Spinal cord (tissue), 9 donors: ENCODE measurements at regions not wholly inside any gene's neighbourhood (a gene's known extent, or its start where the extent isn't known, plus 50 kb on each side); places are given as distances from the start of the nearest gene placed in this dataset.

ENCODE experiments used
- DNase-seq, 6 donors: peaks; one replicate each; pipeline versions ENCODE4 v3.0.0 to v3.0.0-alpha.2; 2013 to 2015; ENCODE audit warnings: low spot score in 6 of 6, low read depth in 4 of 6
- H3K27ac ChIP-seq: one replicate; pipeline ENCODE4 v1.5.1; 2013; ENCODE audit warnings: low read depth, low read length, control low read depth
- H3K27me3 ChIP-seq: one replicate; pipeline ENCODE4 v1.6.1; 2013; ENCODE audit warnings: low read length; ENCODE audit not compliant: control insufficient read depth, insufficient read depth
- H3K36me3 ChIP-seq: one replicate; pipeline ENCODE4 v1.6.1; 2013; ENCODE audit warnings: low read length; ENCODE audit not compliant: control insufficient read depth, insufficient read depth
- H3K4me1 ChIP-seq: one replicate; pipeline ENCODE4 v1.6.1; 2013; ENCODE audit warnings: low read length; ENCODE audit not compliant: control insufficient read depth, insufficient read depth
- H3K4me3 ChIP-seq: one replicate; pipeline ENCODE4 v1.5.1; 2013; ENCODE audit warnings: low read depth, low read length, control low read depth
- H3K9me3 ChIP-seq: one replicate; pipeline ENCODE4 v1.6.1; 2013; ENCODE audit warnings: low read length; ENCODE audit not compliant: control insufficient read depth, insufficient read depth
- WGBS: methylation state at CpG from one replicate; pipeline ENCODE4 v1.1.5; 2013; ENCODE audit warnings: missing lambda C conversion rate; ENCODE audit not compliant: insufficient coverage; 5-methylcytosine and 5-hydroxymethylcytosine counted together
- donor health status: healthy.

DNA sequence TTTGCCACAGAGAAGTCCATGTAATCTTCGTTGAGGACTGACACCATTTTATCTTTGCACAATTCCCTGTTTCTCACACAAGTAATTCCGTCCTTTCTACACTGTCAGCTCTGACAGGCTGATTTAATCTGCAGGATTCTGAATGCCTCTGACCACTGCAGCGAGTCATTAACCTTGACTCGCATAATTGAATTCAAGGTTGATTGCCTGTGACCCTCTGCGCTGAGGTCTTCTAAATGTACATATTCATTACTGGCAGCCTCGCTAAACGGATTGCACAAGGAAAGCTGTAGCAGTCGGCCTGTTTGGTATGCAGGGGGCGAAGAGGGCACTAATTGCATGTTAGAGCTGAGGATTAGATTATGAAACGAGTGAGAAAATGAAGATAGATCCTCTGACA, 147.8 kb downstream of the SHOX2 start:
- Histone ChIP-seq H3K36me3 (no peaks in the 10 kb centered on the region), H3K4me1 (no peaks in the 10 kb centered on the region), H3K27ac (no peak overlapping the region), H3K4me3 (no peak overlapping the region), H3K9me3 (no peaks in the 10 kb centered on the region), H3K27me3 (no peaks in the 10 kb centered on the region)
- WGBS, result 15% methylated on average over 9 of the region's 10 CpGs
- peak in 2 of 6 donors; percentile 22 to 79 for DNase-seq

DNA sequence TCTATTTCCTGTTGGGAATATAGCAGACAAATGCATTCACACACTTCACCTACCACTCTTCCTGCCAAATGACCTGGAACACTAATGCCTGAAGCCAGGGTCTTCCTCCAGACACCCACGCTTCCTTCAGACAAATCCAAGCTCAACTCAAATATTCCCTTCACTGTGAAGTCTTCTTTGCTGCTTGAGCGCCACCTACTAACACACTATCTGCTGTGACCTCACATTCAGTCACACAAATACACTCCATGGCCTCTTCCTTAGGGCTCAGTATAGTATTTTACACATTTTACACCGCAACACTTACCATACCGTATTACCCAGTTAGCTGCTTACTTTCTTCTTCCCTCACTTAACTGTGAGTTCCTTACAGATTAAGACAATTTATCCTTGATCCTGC, 149.4 kb downstream of the SHOX2 start:
- no peaks in the 10 kb centered on the region for H3K27me3 ChIP-seq
- H3K36me3 ChIP-seq, result no peaks in the 10 kb centered on the region
- no peaks in the 10 kb centered on the region for H3K4me1 ChIP-seq
- WGBS, result 81% methylated on average over 3 of the region's 4 CpGs
- no peak for DNase-seq
- H3K9me3 ChIP-seq, result no peaks in the 10 kb centered on the region
- H3K27ac ChIP-seq, result no peak overlapping the region
- H3K4me3 ChIP-seq, result no peak overlapping the region

DNA sequence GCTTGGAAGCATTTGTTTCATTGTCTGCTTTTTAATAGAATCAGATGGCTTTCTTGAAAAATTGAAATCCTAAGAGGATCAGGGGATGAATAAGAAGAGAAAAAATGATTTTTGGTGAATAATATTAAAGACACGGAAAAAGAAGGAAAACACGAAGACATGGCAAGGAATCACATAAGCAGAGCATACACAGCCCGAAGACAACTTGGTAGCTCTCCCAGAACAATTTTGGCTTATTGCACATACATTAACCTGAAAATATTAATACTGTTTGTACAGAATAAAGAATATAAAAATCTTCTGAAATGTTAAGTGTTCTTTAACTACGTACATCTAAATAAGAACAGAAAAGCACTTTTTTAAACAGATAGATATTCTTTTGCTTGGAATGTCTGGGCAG, 150.0 kb downstream of the SHOX2 start:
- Histone ChIP-seq H3K36me3 (no peaks in the 10 kb centered on the region), H3K27me3 (no peaks in the 10 kb centered on the region), H3K4me1 (no peaks in the 10 kb centered on the region), H3K4me3 (no peak overlapping the region), H3K27ac (no peak overlapping the region), H3K9me3 (no peaks in the 10 kb centered on the region)
- WGBS, result no CpG with 5 or more reads among the region's 4 CpGs
- no peak for DNase-seq

DNA sequence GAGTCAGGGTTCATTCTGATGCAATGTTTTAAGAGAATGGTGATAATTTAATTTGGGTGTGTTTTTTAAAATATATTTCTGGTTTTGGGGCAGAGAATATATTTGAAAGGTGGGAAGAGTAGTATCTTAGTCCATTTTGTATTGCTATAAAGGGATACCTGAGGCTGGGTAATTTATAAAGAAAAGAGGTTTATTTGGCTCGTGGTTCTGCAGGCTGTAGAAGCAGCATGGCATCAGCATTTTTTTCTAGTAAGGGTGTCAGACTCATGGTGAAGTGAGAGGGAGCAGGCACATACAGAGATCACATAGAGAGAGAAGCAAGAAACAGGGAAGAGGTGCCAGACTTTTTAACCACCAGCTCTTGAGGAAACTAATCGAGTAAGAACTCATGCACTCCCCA, 152.7 kb downstream of the SHOX2 start:
- no peaks in the 10 kb centered on the region for H3K9me3 ChIP-seq
- no peak for DNase-seq
- no peak overlapping the region for H3K27ac ChIP-seq
- no peak overlapping the region for H3K4me3 ChIP-seq
- WGBS, result 69% methylated on average over 2 of the region's 2 CpGs
- no peaks in the 10 kb centered on the region for H3K36me3 ChIP-seq
- H3K4me1 ChIP-seq, result no peaks in the 10 kb centered on the region
- no peaks in the 10 kb centered on the region for H3K27me3 ChIP-seq

DNA sequence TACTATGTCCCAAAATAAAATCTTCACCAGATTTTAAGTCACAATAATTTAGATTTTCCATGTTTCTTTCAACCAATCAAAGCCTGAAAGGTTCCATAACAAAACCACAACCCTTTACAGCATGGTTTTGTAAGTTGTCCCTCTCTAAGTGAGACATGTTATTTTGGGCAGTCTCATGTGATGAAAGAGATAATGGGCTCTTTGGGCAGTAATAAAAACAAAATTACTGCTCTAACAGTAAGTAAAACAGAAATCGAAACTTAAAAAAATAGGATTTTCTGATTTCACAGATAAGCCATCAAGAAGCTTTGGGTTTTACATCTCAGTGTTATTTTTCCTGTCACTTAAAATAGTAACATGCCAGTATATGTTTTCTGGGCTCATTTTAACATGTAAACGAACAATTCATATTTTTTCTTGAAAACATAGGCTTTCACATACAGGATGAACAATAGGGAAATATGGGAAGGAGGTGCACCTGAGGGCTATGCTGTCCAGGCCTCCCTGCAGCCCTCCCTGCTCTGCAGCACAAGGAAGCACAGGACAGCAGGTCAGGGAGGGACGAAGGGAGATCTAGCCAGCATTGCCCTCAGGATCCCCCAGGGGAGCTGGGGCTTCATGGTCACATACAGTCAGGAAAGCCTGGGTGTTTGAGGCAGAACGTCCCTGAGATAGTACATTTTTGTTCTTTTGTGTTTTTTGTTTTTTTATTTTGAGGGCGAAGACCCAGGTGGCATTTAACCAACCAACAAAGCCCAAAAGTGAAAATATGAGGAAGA, 157.4 kb downstream of the SHOX2 start:
- H3K27me3 ChIP-seq, result no peaks in the 10 kb centered on the region
- 78% methylated on average over 2 of the region's 5 CpGs for WGBS
- peak in 1 of 6 donors; percentile 1 for DNase-seq
- no peaks in the 10 kb centered on the region for H3K9me3 ChIP-seq
- H3K36me3 ChIP-seq, result no peaks in the 10 kb centered on the region
- no peak overlapping the region for H3K27ac ChIP-seq
- H3K4me3 ChIP-seq, result no peak overlapping the region
- no peaks in the 10 kb centered on the region for H3K4me1 ChIP-seq

DNA sequence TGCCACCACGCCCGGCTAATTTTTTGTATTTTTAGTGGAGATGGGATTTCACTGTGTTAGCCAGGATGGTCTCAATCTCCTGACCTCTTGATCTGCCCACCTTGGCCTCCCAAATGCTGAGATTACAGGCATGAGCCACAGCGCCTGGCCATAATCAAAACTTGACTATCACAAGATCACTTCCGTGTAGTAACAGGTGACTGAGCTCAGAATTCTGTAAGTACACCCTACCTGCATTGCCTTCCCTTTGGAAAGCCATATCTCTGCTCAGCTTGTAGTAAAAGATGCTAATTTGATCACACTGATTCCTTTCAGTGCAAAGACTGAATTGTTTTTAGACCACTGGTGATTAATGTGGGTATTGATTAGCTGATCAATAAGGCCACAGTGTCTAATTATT, 167.1 kb downstream of the SHOX2 start:
- DNase-seq, result no peak
- Histone ChIP-seq H3K27me3 (no peaks in the 10 kb centered on the region), H3K36me3 (no peaks in the 10 kb centered on the region), H3K4me3 (no peak overlapping the region), H3K9me3 (no peaks in the 10 kb centered on the region), H3K27ac (no peak overlapping the region), H3K4me1 (no peaks in the 10 kb centered on the region)
- WGBS, result 90% methylated on average over 2 of the region's 4 CpGs

DNA sequence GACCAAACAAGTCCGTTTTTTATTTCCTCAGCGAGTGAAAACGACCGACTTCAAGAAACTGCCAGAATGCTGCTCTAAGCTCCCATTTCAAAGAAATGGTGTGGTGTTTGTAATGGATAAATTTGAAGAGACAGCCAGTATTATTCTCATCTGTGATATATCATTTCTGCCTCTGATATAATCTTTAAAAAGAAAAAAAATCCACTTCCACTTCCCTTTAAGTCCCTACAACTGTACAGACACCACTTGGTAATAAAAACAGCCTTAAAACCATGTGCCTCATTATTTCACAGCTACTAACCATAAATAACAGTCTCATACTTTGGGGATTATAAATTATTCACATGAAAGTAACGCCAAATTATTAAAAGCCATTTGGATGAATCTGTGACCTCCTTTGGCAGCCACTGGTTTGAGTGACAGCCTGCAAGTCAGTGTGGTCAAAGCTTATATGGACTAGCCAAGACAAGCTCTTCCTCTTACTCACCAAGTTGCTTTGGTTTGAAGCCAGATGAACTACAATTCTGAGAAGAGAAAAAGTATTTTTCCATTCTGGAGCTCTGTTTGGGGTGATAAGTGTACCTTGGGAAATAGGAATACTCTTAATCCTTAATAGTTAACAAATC, 168.0 kb downstream of the SHOX2 start:
- Histone ChIP-seq H3K4me1 (no peaks in the 10 kb centered on the region), H3K9me3 (no peaks in the 10 kb centered on the region), H3K27me3 (no peaks in the 10 kb centered on the region), H3K36me3 (no peaks in the 10 kb centered on the region), H3K27ac (no peak overlapping the region), H3K4me3 (no peak overlapping the region)
- WGBS, result 80% methylated on average over 1 of the region's 5 CpGs
- no peak for DNase-seq

DNA sequence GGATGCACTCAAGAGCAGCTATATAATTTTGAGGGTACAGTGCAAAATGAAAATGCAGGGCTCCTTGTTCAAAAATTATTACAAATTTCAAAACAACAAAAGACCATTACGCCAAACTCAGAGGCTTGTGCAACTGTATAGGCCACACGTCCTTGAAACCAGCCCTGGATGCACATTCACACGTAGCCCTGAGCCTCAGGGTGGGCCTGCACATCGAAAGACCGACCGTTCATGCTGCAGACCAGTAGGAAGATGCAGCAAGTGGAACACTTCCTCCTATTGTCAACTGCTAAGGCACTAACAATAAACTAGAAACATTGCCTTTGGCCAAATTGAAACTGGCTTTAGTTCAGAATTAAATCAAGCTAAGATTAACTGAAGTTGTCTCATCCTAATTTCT, 174.7 kb downstream of the SHOX2 start:
- no peaks in the 10 kb centered on the region for H3K36me3 ChIP-seq
- no peaks in the 10 kb centered on the region for H3K9me3 ChIP-seq
- no peak for DNase-seq
- 85% methylated on average over 6 of the region's 6 CpGs for WGBS
- no peak overlapping the region for H3K4me3 ChIP-seq
- no peak overlapping the region for H3K27ac ChIP-seq
- H3K27me3 ChIP-seq, result no peaks in the 10 kb centered on the region
- H3K4me1 ChIP-seq, result no peaks in the 10 kb centered on the region

DNA sequence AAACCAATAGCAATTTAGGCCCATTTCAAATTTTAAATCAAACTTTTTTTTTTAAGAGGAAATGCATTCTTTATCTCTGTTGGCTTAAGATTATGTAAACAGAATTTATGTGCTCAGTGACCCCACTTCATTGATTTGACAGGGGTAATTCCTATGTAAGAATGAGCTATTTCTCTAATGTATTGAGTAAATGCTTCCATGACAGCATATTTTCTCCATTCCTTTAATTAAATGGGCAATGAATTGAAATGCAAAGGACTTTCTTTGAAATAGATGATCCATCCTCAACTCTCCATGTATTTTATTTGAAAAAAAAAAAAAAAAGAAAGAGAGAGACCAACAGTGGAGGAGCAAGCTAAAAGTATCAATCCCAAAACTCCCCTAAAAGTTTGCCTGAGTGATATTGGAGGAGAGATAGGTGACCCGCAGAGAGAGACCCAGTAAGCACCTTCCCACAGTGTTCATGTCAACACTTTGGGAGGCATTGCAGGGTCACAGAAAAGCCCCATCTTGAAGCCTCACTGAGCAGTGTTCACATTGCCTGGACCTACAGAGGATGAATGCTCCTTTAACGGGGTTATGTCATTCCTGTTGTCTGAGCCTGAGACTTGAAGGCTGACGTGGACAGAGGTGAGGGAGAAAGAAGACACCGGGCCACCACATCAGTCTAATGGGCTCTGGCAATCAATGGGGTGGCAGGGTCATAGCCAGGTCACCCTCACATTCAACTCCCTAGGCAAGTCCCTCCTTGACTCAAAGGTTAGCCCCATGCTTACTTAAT, 176.0 kb downstream of the SHOX2 start:
- H3K4me3 ChIP-seq, result no peak overlapping the region
- no peaks in the 10 kb centered on the region for H3K27me3 ChIP-seq
- H3K9me3 ChIP-seq, result no peaks in the 10 kb centered on the region
- no peaks in the 10 kb centered on the region for H3K36me3 ChIP-seq
- 69% methylated on average over 4 of the region's 4 CpGs for WGBS
- no peak for DNase-seq
- H3K27ac ChIP-seq, result no peak overlapping the region
- H3K4me1 ChIP-seq, result no peaks in the 10 kb centered on the region
